ENCODE measurements at regions not wholly inside any gene's neighbourhood (a gene's known extent, or its start where the extent isn't known, plus 50 kb on each side); places are given as distances from the start of the nearest gene placed in this dataset.

DNA sequence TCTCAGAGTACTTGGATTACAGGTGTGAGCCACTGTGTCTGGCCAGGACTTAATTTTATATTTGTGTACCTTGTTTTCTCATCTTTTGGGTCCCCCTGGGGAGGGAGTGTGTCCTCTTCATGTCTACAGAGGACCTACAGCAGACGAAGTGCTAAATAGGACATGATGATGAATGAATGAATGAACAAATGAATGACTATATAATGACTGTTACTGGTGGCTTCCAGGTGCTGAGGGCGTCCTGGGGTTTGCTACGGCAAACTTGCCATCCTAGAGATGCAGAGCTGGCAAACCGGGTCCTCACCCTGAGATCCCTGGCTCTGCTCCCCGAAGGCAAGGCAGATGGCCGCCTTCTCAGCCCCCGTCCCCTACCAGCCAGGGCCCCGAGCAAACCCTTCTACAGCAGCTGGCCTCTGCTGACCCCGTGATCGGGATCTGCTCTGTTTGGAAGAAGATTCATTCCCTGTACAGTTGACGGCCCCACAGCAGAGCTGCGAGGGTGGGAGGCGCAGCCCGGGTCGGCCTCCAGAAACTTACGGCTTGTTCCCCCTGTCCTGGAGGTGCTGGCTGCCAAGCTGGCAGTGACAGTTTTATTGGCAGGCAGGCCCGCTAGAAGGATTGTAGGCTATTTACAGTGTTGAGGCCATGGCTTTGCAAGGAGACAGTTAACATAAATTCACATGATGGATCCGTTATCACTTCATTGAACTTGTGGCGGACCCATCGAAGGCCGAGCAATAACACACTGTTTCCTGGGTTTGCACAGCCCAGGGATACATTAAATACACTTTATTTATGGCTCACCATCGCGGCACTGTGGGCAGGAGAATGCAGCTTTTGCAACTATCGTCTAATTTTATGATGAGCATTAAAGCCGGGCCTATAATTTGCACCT lies 197.7 kb upstream of the GSE1 start:
- no peak overlapping the region for H3K27ac Mint-ChIP-seq
- ChIA-PET CTCF (interaction anchor here (0.6 to 2.8 kb wide), 15 partner anchors 12 to 307 kb away, joined by 3 to 29 read pairs (median 3); no protein-coding TSS in a partner anchor), POLR2A (no interaction called here)
- H3K36me3 Mint-ChIP-seq (ENCODE audit: low read depth): no peaks in the 10 kb centered on the region
- DNase-seq (no peak), ATAC-seq (no peak)
- H3K27me3 Mint-ChIP-seq (ENCODE audit: low read depth): no peaks in the 10 kb centered on the region
- no peak overlapping the region for H3K4me3 Mint-ChIP-seq
- H3K4me1 Mint-ChIP-seq (ENCODE audit: low read depth): peaks cover 7% of the 10 kb centered on the region
- peaks cover 3% of the 10 kb centered on the region for H3K9me3 Mint-ChIP-seq (ENCODE audit: insufficient read depth)

DNA sequence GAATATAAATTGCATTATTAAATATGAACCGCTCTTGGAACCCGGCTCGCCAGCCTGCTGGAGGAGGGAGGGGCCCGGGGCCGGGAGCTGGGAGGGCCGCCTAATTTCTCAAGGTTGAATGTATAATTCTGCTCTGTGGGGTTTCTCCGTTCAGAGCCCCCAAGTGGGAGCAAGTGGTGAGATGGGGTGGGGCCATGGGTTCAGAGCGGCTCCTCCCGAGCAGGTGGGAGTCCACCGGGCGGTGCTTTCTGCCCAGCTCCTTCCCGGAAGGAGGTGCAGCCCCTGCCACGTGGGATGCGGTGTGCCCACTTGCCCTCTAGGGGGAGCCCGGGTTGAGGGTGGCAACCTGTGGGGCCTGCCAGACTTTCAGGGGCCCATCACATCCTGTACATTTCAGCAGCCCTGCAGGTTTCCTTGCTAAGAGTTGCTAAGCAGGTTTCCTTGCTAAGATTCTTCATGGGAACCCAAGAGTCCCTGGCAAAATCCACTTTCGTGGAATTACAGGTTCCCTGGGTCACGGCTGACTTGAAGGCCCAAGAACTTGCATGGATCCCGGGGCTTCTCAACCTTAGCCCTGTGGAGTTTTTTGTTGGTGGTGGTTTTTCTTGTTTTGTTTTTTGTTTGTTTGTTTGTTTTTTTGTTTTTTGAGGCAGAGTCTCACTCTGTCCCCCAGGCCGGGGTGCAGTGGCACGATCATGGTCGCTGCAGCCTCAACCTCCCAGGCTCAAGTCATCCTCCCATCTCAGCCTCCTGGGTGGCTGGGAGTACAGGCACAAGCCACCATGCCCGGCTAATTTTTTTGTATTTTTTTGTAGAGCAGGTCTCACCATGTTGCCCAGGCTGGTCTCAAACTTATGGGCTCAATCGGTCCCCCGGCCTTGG lies 196.7 kb upstream of the GSE1 start:
- H3K4me3 Mint-ChIP-seq: no peak overlapping the region
- no peak overlapping the region for H3K27ac Mint-ChIP-seq
- ATAC-seq (peak; percentile 84), DNase-seq (peak; percentile 87)
- POLR2A ChIA-PET: no interaction called here
- no peaks in the 10 kb centered on the region for H3K27me3 Mint-ChIP-seq (ENCODE audit: low read depth)
- CTCF ChIA-PET: interaction anchor here (0.6 to 2.8 kb wide), 15 partner anchors 11 to 306 kb away, joined by 3 to 29 read pairs (median 3); no protein-coding TSS in a partner anchor
- H3K4me1 Mint-ChIP-seq (ENCODE audit: low read depth): peaks cover 9% of the 10 kb centered on the region
- peaks cover 3% of the 10 kb centered on the region for H3K9me3 Mint-ChIP-seq (ENCODE audit: insufficient read depth)
- H3K36me3 Mint-ChIP-seq (ENCODE audit: low read depth): no peaks in the 10 kb centered on the region

DNA sequence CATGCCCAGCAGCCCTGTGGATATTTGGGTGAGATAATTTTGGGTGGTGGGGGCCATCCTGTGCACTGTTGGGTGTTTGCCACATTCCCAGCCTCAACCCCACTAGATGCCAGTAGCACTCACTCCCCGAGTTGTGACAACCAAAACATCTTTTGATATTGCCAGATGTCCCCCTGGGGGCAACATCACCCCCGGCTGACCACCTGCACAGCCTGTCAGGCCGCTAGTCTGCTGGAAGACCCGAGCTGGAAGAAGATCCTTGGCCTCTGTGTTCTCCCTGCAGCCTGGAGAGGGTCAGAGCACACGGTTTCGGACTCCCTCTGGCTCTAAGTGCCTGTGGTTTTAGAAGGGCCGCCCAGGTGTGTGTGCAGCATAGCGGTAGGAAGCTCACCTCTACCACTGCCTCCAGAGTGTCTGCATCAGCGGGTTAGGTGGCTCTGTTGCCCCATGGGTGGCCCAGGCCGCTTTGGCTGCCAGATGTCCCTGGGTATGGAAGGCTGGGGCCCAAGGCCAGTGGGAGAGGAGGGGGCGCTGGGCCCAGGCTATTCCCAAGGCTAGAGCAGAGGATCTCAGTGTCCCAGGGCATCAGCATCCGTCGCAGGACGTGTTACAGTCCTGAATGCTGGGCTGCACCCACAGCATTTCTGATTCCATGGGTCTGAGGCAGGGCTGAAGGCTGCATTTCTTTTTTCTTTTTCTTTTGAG lies 195.8 kb upstream of the GSE1 start:
- Mint-ChIP-seq H3K27ac (no peak overlapping the region), H3K9me3 (ENCODE audit: insufficient read depth) (peaks cover 3% of the 10 kb centered on the region), H3K36me3 (ENCODE audit: low read depth) (no peaks in the 10 kb centered on the region), H3K4me3 (no peak overlapping the region), H3K4me1 (ENCODE audit: low read depth) (peaks cover 9% of the 10 kb centered on the region), H3K27me3 (ENCODE audit: low read depth) (no peaks in the 10 kb centered on the region)
- DNase-seq: no peak
- no peak for ATAC-seq
- ChIA-PET POLR2A (no interaction called here), CTCF (interaction anchor here (1.8 to 6.8 kb wide), 3 partner anchors 193 to 199 kb away, joined by 4 to 79 read pairs (median 23); partner anchors contain the start of gene GSE1)

DNA sequence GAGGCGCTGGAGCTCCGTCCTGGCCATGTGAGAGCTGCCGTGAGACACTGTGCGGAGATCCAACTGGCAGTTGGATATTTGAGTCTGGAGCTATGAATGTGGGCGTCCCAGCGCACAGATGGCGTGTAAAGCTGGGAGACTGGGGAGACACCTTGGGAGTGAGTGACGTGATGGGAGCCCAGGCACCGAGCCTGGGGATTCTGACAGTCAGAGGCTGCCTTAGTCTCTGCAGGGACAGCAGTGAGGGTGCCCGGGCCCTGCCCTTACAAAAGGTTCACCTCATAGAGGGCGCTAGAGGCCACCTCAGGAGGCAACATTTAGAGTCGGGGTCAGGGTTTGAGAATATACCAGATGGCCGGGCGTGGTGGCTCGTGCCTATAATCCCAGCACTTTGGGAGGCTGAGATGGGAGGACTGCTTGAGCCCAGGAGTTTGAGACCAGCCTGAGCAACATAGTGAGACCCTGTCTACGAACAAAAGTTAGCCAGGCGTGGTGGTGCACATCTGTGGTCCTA lies 194.1 kb upstream of the GSE1 start:
- no peaks in the 10 kb centered on the region for H3K9me3 Mint-ChIP-seq (ENCODE audit: insufficient read depth)
- H3K36me3 Mint-ChIP-seq (ENCODE audit: low read depth): no peaks in the 10 kb centered on the region
- ChIA-PET POLR2A (no interaction called here), CTCF (interaction anchor here (1.0 to 6.8 kb wide), 10 partner anchors 10 to 197 kb away, joined by 3 to 79 read pairs (median 4); partner anchors contain the start of gene GSE1)
- no peaks in the 10 kb centered on the region for H3K27me3 Mint-ChIP-seq (ENCODE audit: low read depth)
- DNase-seq (no peak), ATAC-seq (no peak)
- H3K4me3 Mint-ChIP-seq: no peak overlapping the region
- no peak overlapping the region for H3K27ac Mint-ChIP-seq
- peaks cover 9% of the 10 kb centered on the region for H3K4me1 Mint-ChIP-seq (ENCODE audit: low read depth)

DNA sequence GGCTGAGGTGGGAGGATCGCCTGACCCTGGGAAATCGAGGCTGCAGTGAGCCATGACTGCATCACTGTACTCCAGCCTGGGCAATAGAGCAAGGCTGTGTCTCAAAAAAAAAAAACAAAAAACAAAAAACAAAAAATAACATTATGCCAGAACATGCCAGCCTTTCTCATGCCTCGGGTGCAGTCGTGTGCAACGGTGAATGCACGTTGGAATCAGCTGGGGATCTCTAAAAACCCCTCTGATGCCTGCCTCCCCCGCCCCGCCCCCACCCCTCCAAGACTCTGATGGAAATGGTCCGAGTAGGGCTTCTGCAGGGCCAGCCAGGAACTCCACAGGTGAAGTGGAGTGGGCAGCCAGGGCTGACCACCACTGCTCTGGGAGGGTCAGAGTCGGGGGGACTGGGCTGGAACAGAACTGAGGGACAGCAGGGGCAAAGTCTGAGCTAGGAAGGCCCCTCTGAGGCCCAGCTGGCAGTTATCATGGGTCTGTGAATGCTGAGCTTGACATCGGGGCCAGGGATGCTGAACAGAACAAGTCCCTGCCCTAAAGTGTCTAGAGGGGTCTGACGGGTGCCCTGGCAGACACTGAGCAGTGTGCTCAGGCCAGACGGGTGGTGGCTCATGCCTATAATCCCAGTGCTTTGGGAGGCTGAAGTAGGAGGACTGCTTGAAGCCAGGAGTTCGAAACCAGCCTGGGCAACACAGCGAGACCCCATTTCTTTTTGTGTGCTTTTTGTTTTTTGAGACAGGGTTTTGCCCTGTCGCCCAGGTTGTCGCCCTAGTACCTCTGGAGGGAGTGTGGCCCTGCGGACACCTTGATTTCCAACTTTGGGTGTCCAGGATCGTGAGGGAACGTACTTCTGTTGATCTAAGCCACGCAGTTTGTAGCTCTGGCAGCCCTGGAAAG lies 193.4 kb upstream of the GSE1 start:
- no peak for DNase-seq
- ATAC-seq: no peak
- H3K4me3 Mint-ChIP-seq: no peak overlapping the region
- peaks cover 9% of the 10 kb centered on the region for H3K4me1 Mint-ChIP-seq (ENCODE audit: low read depth)
- H3K36me3 Mint-ChIP-seq (ENCODE audit: low read depth): no peaks in the 10 kb centered on the region
- H3K9me3 Mint-ChIP-seq (ENCODE audit: insufficient read depth): no peaks in the 10 kb centered on the region
- ChIA-PET POLR2A (no interaction called here), CTCF (interaction anchor here (0.7 to 6.8 kb wide), 28 partner anchors 9 to 378 kb away, joined by 3 to 79 read pairs (median 4); partner anchors contain the start of gene GSE1)
- H3K27me3 Mint-ChIP-seq (ENCODE audit: low read depth): no peaks in the 10 kb centered on the region
- H3K27ac Mint-ChIP-seq: no peak overlapping the region

DNA sequence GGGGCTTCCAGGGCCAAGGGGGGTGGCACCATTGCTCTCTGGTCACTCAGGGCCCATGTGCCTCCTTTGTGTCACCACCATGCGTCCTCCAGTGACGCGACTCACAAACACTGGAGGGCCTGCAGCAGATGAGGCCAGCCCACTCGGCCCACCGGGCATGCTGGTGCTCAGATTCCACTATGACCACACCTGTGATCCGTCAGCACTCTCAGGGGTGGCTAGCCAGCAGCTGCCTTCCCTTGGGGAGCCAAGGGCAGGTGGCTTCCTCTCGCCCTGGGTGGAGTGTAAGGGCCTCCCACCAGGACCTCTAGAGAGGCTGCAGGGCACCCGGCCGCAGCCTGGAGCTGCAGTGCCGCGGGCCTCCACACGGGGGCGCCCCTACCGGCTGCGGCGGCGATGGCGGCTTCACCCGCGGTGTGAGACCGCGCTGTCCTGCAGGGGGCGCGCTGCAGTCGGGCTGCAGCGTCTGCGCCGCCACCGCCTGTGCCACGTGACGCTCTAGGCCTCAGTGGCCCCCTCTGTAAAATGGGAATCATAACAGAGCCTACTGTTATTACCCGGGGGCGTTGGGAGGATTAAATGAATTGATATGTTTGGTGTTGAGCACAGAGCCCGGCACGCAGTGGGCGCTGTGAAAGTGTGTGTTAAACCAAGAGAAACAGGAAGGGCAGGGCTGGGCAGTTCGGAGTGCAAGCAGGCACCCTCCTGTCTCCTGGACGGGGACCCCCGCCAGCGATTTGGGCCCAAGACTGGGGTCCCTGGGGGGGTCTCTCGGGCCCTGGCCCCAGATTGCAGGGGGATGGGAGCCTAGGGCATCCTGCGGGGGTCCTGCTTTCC lies 192.4 kb upstream of the GSE1 start:
- POLR2A ChIA-PET: no interaction called here

DNA sequence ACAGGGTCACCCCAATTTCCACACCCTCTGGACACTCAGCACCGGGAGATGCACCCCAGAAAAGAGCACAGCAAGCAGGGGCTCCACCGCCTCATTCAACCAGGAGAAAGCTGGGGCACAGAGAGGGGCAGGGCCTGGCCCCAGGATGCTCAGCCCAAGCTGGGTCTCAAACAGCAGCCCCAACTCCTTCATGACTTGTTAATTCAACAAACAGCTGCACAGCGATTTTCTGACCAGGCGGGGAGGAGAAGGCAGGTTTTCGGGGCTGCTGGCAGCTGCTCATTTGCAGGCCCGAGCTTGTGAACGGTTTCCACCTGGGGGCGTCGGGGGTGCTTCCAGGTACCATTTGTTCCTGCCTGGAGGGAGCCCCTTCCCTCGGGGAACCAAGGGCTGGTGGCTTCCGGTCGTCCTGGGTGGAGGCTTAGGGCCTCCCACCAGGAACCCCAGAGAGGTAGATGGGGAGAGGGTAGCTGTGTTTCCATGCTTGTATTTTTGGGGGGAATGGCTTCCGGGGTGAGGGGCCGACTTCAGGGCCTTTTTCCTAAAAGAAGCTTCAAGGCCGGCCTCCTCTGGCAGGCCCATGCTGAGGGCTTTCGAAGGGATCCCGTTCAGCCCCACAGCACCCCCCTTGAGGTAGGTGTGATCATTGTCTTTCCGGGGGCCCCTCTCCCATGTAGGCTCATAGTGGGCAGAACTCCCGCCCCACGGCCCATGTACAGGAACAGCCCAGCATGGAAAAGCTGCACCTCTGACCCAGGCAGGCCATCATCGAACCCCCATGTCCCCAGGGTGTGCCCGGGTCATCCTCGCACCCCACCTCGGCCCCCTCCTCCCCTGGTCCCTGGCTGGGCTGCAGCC lies 191.6 kb upstream of the GSE1 start:
- H3K36me3 Mint-ChIP-seq (ENCODE audit: low read depth): no peaks in the 10 kb centered on the region
- POLR2A ChIA-PET: no interaction called here
- CTCF ChIA-PET: interaction anchor here (0.6 to 6.8 kb wide), 21 partner anchors 7 to 298 kb away, joined by 3 to 79 read pairs (median 4); partner anchors contain the start of gene GSE1
- H3K4me3 Mint-ChIP-seq: no peak overlapping the region
- DNase-seq: no peak
- H3K4me1 Mint-ChIP-seq (ENCODE audit: low read depth): peaks cover 5% of the 10 kb centered on the region
- ATAC-seq: no peak
- H3K9me3 Mint-ChIP-seq (ENCODE audit: insufficient read depth): no peaks in the 10 kb centered on the region
- H3K27ac Mint-ChIP-seq: no peak overlapping the region
- peaks cover 3% of the 10 kb centered on the region for H3K27me3 Mint-ChIP-seq (ENCODE audit: low read depth)

More for the DNA sequence above, 192.4 kb upstream of the GSE1 start:
- Mint-ChIP-seq H3K36me3 (ENCODE audit: low read depth) (no peaks in the 10 kb centered on the region), H3K27me3 (ENCODE audit: low read depth) (no peaks in the 10 kb centered on the region), H3K9me3 (ENCODE audit: insufficient read depth) (no peaks in the 10 kb centered on the region), H3K4me3 (no peak overlapping the region), H3K4me1 (ENCODE audit: low read depth) (peaks cover 9% of the 10 kb centered on the region), H3K27ac (no peak overlapping the region)
- CTCF ChIA-PET: interaction anchor here (0.7 to 6.8 kb wide), 31 partner anchors 8 to 377 kb away, joined by 3 to 79 read pairs (median 4); partner anchors contain the start of gene GSE1
- peak; percentile 81 for ATAC-seq
- DNase-seq: peak; percentile 79

DNA sequence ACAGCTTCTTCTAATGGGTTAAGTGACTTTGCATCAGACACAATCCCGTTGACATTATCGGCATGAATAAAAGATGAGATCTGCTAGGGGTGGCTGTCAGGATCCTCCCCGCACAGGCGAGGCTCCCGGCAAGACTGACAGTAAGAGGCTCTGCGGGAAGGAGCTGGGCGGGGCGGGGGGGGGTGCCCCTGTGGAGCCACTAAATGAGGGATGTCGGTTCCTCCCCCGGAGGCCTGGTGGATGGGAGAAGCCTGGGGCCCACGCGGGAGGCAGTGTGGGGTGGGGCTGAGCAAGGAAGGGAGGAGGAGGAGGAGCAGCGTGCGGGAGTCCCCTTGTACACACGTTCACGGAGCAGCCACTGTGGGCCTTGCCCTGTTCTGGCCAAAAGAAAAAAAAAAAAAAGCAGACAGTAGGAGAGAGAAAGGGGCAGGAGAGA lies 190.9 kb upstream of the GSE1 start:
- Mint-ChIP-seq H3K4me1 (ENCODE audit: low read depth) (peaks cover 3% of the 10 kb centered on the region), H3K27ac (no peak overlapping the region), H3K36me3 (ENCODE audit: low read depth) (no peaks in the 10 kb centered on the region), H3K27me3 (ENCODE audit: low read depth) (peaks cover 3% of the 10 kb centered on the region), H3K4me3 (no peak overlapping the region), H3K9me3 (ENCODE audit: insufficient read depth) (no peaks in the 10 kb centered on the region)
- ATAC-seq: no peak
- no peak for DNase-seq
- POLR2A ChIA-PET: no interaction called here
- CTCF ChIA-PET: interaction anchor here (0.8 to 6.8 kb wide), 8 partner anchors 26 to 194 kb away, joined by 3 to 79 read pairs (median 8); partner anchors contain the start of gene GSE1
